HepG2 (cell line): ENCODE measurements at regions not wholly inside any gene's neighbourhood (a gene's known extent, or its start where the extent isn't known, plus 50 kb on each side); places are given as distances from the start of the nearest gene placed in this dataset.

Experiments
- ATAC-seq: fragments of 200-7000 bp; cut with Tn5 transposase; 3 replicates; pipeline ENCODE4 v1.9.1; 2020; ENCODE audit warnings: mild to moderate bottlenecking, moderate library complexity
- BruUV-seq: library from RNA; stranded (reverse); fragments of 400-500 nt; replicated peaks from 2 replicates; lab custom pipeline; 2021; lab: Mats Ljungman, UMichigan
- CTCF ChIA-PET: fragments of 300-600 bp; formaldehyde crosslinking; extraction: SDS; loops from one replicate; lab custom pipeline; 2021; ENCODE audit warnings: low total read pairs, inconsistent platforms, low intra/inter-chr PET ratio; lab: Yijun Ruan, JAX
- POLR2A ChIA-PET: fragments of 350-600 bp; sonication (Branson Sonifier 250); formaldehyde crosslinking; loops from one replicate; lab custom pipeline; 2020; ENCODE audit warnings: antibody characterized with exemption, inconsistent platforms; lab: Yijun Ruan, JAX
- DNase-seq: peaks from one replicate; pipeline ENCODE4 v3.0.0-alpha.2; 2015; ENCODE audit warnings: low spot score
- FAIRE-seq: peaks from 3 replicates; lab custom pipeline; 2011; peaks lifted over from hg19 to GRCh38; lab: Jason Lieb, UNC
- H2AFZ ChIP-seq: one replicate; pipeline ENCODE4 v1.6.1; 2011; ENCODE audit warnings: low read length, inconsistent platforms
- H3K27ac ChIP-seq: fragments of 300-600 bp; 3 replicates; pipeline ENCODE4 v1.8.0; 2011; ENCODE audit warnings: mixed run types, mild to moderate bottlenecking, mixed read lengths, low read length, inconsistent platforms; ENCODE audit not compliant: insufficient read depth; ENCODE audit errors: extremely low read length
- H3K27me3 ChIP-seq, 2 experiments: fragments of 200-600 bp in 1 of 2; 2 replicates in 1 of 2; 3 replicates in 1 of 2; pipeline versions ENCODE4 v1.6.0 to v1.8.0; 2011; ENCODE audit warnings: low read length in 2 of 2, mild to moderate bottlenecking in 2 of 2, moderate library complexity in 2 of 2, inconsistent platforms in 1 of 2; ENCODE audit not compliant: insufficient read depth in 2 of 2, control insufficient read depth in 1 of 2
- H3K36me3 ChIP-seq, 2 experiments: fragments of 200-600 bp in 1 of 2; replicated peaks in 1 of 2; 2 replicates in 1 of 2; 3 replicates in 1 of 2; pipeline versions ENCODE4 v1.5.1 to v1.8.0; 2011; ENCODE audit warnings: low read length in 2 of 2, inconsistent platforms in 1 of 2; ENCODE audit not compliant: insufficient read depth in 2 of 2, control insufficient read depth in 1 of 2
- H3K4me1 ChIP-seq: 2 replicates; pipeline ENCODE4 v1.5.1; 2012; ENCODE audit warnings: low read length, inconsistent platforms; ENCODE audit not compliant: insufficient read depth
- H3K4me2 ChIP-seq: 2 replicates; pipeline ENCODE4 v1.6.0; 2011; ENCODE audit warnings: low read depth, low read length, inconsistent platforms
- H3K4me3 ChIP-seq, 3 experiments: fragments of 200-600 bp in 1 of 3; sonication (generic), shearing (Covaris generic) in 1 of 3; replicated peaks in 1 of 3; 2 replicates each; pipeline ENCODE4 v1.5.1; 2011 to 2016; ENCODE audit warnings: low read length in 3 of 3, inconsistent platforms in 2 of 3, low read depth in 2 of 3, mild to moderate bottlenecking in 2 of 3, control low read depth in 1 of 3, mixed read lengths in 1 of 3; ENCODE audit not compliant: insufficient read depth in 1 of 3
- H3K79me2 ChIP-seq: one replicate; pipeline ENCODE4 v1.6.1; 2011; ENCODE audit warnings: low read length, inconsistent platforms; ENCODE audit not compliant: insufficient read depth
- H3K9ac ChIP-seq: 2 replicates; pipeline ENCODE4 v1.6.0; 2011; ENCODE audit warnings: mild to moderate bottlenecking, low read depth, low read length, inconsistent platforms; ENCODE audit not compliant: insufficient read depth
- H3K9me3 ChIP-seq: 2 replicates; pipeline ENCODE4 v1.5.1; 2012; ENCODE audit warnings: mild to moderate bottlenecking, low read length
- H4K20me1 ChIP-seq: 2 replicates; pipeline ENCODE4 v1.6.0; 2011; ENCODE audit warnings: inconsistent platforms, mild to moderate bottlenecking, low read length, moderate library complexity; ENCODE audit not compliant: insufficient read depth
- ARID2 ChIP-seq: sonication (generic); formaldehyde crosslinking; IDR thresholded peaks from 2 replicates; pipeline ENCODE4 v1.8.1; 2022; ENCODE audit warnings: mild to moderate bottlenecking, missing genetic modification reagents, borderline replicate concordance
- CC2D1A ChIP-seq: sonication (generic); formaldehyde crosslinking; IDR thresholded peaks from 2 replicates; pipeline ENCODE4 v1.8.1; 2023; ENCODE audit warnings: mild to moderate bottlenecking, missing genetic modification reagents
- CENPT ChIP-seq: sonication (generic); formaldehyde crosslinking; IDR thresholded peaks from 2 replicates; pipeline ENCODE4 v1.8.0; 2022; ENCODE audit warnings: low read depth, mild to moderate bottlenecking, moderate library complexity, missing genetic modification reagents
- MAFF ChIP-seq: IDR thresholded peaks from 2 replicates; pipeline ENCODE4 v1.6.1; 2011; ENCODE audit warnings: low read depth, low read length, improper control_type of control experiment
- MAFK ChIP-seq, 2 experiments: IDR thresholded peaks in 1 of 2; conservative IDR thresholded peaks in 1 of 2; 2 replicates each; pipeline ENCODE4 v1.6.1; 2011; ENCODE audit warnings: improper control_type of control experiment in 2 of 2, low read length in 2 of 2
- XRCC5 ChIP-seq: fragments of 200-400 bp; formaldehyde crosslinking; optimal IDR thresholded peaks from 2 replicates; pipeline ENCODE3; 2017; ENCODE audit warnings: mild to moderate bottlenecking, low read length
- ZHX2 ChIP-seq, 2 experiments: sonication (generic) in 1 of 2; formaldehyde crosslinking in 1 of 2; IDR thresholded peaks; 2 replicates each; pipeline versions ENCODE4 v1.6.1 to v1.9.0; 2014 to 2022; ENCODE audit warnings: antibody characterized with exemption in 1 of 2, borderline replicate concordance in 1 of 2, inconsistent platforms in 1 of 2, low read depth in 1 of 2, missing genetic modification reagents in 1 of 2
- ZNF235 ChIP-seq: sonication (generic); formaldehyde crosslinking; IDR thresholded peaks from 2 replicates; pipeline ENCODE4 v1.8.1; 2023; ENCODE audit warnings: mild to moderate bottlenecking, missing genetic modification reagents, borderline replicate concordance
- WGBS: methylation state at CpG from one replicate; pipeline ENCODE4 v1.1.6; 2017; ENCODE audit warnings: low lambda C conversion rate; 5-methylcytosine and 5-hydroxymethylcytosine counted together
- in situ Hi-C: cut with HindIII; loops from 2 replicates; pipeline ENCODE4 v1.10.0; 2017; ENCODE audit warnings: low pct_unique_long_range_greater_than_20kb; ENCODE audit not compliant: extremely low pct_ligation_motif_present
- intact Hi-C: fragments of 100-400 bp; cut with micrococcal nuclease; formaldehyde crosslinking; loops from one replicate; pipeline ENCODE4 v1.10.0; 2022; ENCODE audit not compliant: unreplicated experiment

GRCh38 chr3:56902468-56903160 lies 100.9 kb upstream of the ARHGEF3 start:
- H3K4me3 ChIP-seq: no peak overlapping the region

GRCh38 chr3:56900801-56901200 lies 99.1 kb upstream of the ARHGEF3 start:
- WGBS: 0% methylated on average over 1 of the region's 1 CpG
- H3K27ac ChIP-seq: no peak overlapping the region
- H3K4me3 ChIP-seq: no peak overlapping the region
- TF ChIP-seq ZHX2 (IDR thresholded peaks at IDR 0.05; ENCODE audit: low read depth) (no peak), ZHX2 (CRISPR knock-in tag; IDR thresholded peaks at IDR 0.05; ENCODE audit: borderline replicate concordance) (no peak), CENPT (CRISPR knock-in tag) (no peak), ZNF235 (no peak), XRCC5 (no peak)
- H3K27me3 ChIP-seq: no peaks in the 10 kb centered on the region
- no peaks in the 10 kb centered on the region for H3K9me3 ChIP-seq
- ATAC-seq (no peak), FAIRE-seq (no peak), DNase-seq (no peak)
- ChIA-PET POLR2A (no interaction called here), CTCF (no interaction called here)
- H3K9ac ChIP-seq: no peak overlapping the region
- no peaks in the 10 kb centered on the region for H3K4me1 ChIP-seq
- no peaks in the 10 kb centered on the region for H3K79me2 ChIP-seq
- no peaks in the 10 kb centered on the region for H3K36me3 ChIP-seq
- BruUV-seq: no TSS peak
- H2AFZ ChIP-seq: no peak overlapping the region
- intact Hi-C loops: no loop called here
- in situ Hi-C loops: no loop called here
- no peaks in the 10 kb centered on the region for H4K20me1 ChIP-seq
- no peak overlapping the region for H3K4me2 ChIP-seq

More at GRCh38 chr3:56902468-56903160, 100.9 kb upstream of the ARHGEF3 start:
- CTCF ChIA-PET: no interaction called here
- WGBS: 96% methylated on average over 3 of the region's 3 CpGs
- Histone ChIP-seq H3K4me1 (no peaks in the 10 kb centered on the region), H3K27ac (no peak overlapping the region), H3K79me2 (no peaks in the 10 kb centered on the region), H3K27me3 (no peaks in the 10 kb centered on the region), H2AFZ (no peak overlapping the region), H3K4me2 (no peak overlapping the region), H3K36me3 (no peaks in the 10 kb centered on the region), H3K9ac (no peak overlapping the region), H4K20me1 (no peaks in the 10 kb centered on the region), H3K9me3 (no peaks in the 10 kb centered on the region)
- in situ Hi-C loops: no loop called here
- no peak for DNase-seq
- no TSS peak for BruUV-seq
- POLR2A ChIA-PET: no interaction called here
- ATAC-seq: no peak
- intact Hi-C loops: no loop called here
- TF ChIP-seq MAFK (conservative IDR thresholded peaks at IDR 0.05 in 1 of 2, IDR thresholded peaks at IDR 0.05 in 1 of 2; ENCODE audit: low read length in 2 of 2) (peak; percentile 89 to 90), ARID2 (CRISPR knock-in tag) (no peak), CC2D1A (CRISPR knock-in tag) (no peak), MAFF (peak; percentile 89)
- no peak for FAIRE-seq
